Hypothalamus (tissue), 51 donors: ENCODE measurements at regions not wholly inside any gene's neighbourhood (a gene's known extent, or its start where the extent isn't known, plus 50 kb on each side); places are given as distances from the start of the nearest gene placed in this dataset.

Experiments used
- DNase-seq, 51 donors: peaks; one replicate each; lab custom pipeline; 2025; lab: John Stamatoyannopoulos, UW

- no peak for DNase-seq
Observed at GRCh38 chr10:130992802-130993523, 318.6 kb downstream of the TCERG1L start.

- DNase-seq: no peak
Observed at GRCh38 chr10:130993612-130994011, 317.9 kb downstream of the TCERG1L start.

DNA sequence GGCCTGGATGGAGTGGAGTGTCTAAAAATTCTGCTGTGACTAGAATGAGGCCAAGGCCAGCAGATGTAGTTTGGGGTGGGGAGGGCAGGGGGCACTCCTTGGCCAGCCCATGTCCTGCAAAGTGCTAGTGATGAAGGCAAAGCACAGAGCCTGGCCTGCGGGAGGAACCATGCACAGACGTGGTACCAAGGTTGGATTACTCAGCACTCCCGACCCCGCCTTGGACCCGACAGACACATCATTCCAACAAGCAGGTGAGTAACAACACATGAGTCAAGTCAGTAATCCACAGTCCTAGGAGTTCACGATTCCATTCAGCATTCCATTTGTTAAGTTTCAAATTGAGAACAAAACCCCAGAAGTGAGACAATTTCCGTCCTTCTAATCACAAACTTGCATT, 317.3 kb downstream of the TCERG1L start:
- DNase-seq: no peak

DNA sequence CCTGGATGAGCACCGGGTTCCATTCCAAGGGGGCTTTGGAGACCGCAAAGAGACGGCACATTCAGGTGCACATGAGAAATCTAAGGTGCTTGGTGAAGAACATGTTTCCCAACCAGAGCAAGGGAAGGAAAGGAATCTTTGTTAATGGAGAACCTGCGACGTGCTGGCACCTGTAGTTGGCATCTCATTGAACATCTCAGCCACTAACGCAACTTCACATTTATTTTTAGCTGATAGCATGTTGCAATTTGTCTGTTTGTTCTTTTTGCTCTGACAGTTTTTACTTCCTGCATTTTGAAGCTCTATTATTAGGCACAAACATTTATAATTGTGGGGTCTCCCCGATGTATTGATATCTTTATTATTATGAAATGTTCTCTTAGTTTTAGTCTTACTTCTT, 316.7 kb downstream of the TCERG1L start:
- no peak for DNase-seq

DNA sequence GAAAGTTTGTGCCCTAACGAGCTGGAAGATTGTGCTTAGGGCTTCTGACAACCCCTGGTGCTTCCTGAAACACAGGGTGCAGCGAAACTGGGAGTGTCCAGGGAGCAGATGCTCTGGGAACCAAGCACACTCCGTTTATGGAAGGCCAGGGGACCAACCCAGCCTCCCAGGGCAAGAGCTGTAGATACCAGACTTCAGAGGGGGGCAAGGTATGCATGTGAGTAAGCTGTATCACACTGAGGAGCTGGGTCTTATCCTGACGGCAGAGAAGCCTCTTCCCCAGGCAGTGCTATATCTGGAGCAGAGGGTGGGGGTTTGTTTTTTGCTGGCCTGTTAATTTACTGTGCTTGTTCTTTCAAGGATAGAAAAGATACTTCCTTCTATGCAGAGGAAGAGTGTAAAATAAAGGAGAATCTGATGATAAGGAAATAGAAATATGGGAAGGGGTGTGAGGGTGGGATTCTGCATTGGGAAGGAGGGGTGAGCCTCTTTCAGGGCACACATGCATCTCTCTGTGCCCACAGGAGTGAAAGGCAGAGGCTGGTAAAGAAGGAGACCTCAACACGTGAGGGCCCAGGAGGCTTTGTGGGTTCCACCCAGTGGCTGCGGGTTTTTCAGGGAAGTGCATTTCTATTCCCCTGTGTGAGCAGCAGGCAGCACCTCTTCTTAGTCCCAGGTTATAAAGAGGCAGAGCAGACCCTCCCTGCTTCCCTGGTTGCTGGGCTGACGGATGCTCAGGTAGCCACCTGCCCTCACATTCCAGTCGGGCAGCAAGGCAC, 314.1 kb downstream of the TCERG1L start:
- no peak for DNase-seq

GRCh38 chr10:130998046-130998435, 313.5 kb downstream of the TCERG1L start:
- no peak for DNase-seq

DNA sequence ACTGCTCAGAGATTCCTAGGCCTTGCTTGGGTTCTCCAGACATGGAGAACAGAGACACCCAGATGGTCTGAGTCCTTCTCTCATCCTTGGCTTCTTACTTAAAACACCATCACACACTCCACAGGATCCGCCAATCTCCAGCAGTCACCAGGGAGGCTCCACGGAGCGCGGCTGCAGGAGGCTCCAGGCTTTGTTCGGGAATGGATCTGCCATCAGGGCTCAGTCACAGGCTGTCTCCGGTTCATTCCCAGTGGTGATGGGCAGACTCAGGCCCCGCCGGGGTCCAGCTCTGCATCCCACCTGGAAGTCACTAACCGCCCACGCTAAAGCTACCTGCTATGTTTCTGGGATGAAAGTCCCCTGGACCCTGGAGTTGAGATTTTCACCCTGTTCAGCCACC, 312.9 kb downstream of the TCERG1L start:
- DNase-seq: no peak

DNA sequence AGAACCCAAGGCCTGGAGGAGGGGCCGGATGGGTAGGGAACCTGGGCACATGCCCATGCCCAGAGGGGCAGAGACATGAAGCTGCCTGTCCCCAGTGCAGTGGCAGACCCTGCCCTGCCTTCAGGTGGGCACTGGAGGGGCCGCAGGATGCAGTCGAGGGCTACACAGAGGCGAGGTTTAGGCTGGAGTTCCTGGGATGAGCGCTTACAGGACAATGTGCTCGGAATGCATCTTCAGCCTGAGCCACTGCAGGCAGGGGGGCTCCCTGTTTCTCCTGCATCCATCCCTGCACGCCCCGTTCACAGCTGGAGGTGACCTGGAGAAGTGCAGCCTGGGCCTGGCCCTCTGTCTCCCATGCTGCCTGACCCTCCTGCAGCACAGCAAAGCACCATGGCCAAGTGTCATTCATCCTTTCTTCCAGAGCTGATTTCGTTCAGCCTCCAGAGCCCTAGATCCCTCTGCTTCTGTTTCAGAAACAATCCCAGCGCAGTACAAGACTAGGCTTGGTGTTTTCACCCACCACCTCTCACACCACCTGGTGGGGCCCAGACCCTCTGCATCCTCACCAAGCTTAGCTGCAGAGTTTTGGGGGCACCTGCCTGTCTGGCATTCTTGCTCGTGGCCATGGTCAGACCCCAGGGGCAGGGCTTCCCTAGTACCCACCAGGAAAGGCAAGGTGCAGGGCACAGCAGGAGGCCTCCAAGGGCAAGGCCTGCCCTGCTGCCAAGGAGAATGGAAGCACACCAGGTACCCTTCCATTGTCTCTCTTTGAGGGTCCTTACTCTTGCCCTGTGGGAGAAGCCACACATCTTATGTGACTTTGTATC, 311.9 kb downstream of the TCERG1L start:
- no peak for DNase-seq

DNA sequence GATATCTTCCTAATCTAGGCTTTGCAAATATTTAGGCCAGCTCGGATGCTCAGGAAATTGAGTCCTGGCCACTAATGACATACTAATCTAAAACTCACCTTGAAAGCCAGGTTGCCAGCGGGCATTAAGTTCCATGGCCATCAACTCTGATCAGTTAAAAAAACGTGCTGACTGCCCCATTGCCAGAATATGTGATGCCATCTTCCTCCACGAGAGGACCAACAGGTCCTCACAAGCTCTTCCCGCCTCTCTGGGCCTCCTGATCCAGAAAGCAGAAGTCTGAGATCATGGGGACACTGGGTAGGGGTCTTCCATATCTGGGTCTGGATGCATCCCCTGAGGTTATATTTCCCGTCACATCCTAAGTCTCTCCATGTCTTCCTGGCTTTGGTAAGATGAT, 311.3 kb downstream of the TCERG1L start:
- DNase-seq: no peak

GRCh38 chr10:131000743-131001142, 310.8 kb downstream of the TCERG1L start:
- no peak for DNase-seq

GRCh38 chr10:131001438-131001837, 310.1 kb downstream of the TCERG1L start:
- no peak for DNase-seq

GRCh38 chr10:131002031-131002861, 309.3 kb downstream of the TCERG1L start:
- DNase-seq: peak in 4 of 51 donors; percentile 3 to 38 (median 12)

DNA sequence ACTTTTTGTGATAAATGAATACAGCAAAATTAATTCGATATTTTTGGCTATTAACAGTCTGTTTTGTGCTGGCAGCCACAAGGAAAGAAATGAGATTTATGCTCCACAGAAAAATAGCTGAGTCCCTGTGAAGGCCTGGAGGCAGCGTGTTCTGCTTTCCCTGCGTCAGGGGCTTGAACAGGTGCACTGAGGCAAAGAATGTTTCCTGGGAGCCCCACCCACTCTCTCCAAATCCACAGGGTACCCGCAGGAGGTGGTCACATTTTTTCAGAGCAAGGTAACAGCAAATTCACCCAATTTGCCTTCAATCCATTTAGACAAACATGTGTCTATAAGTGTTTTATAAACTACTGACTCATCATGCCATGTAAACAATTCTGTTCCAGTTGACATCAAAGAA, 308.1 kb downstream of the TCERG1L start:
- DNase-seq: no peak

DNA sequence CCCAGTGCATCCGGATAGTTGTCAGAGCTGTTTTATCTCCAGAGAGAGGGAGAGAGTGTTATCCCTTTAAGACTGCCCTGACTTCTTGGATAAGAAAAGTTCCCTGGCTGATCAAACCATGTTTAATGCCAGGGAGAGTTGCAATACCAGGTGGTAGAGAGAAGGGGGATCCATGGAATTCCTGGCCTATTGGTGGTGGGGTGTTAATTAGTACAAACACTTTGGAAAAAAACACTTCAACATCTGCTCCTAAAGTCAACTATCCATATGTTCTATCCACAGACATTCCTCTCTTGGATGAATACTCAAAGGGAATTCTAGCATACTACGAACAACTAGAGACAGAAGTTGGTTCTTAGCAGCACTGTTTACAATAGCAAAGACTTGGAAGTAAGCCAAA, 307.2 kb downstream of the TCERG1L start:
- no peak for DNase-seq

GRCh38 chr10:131006458-131007256, 304.9 kb downstream of the TCERG1L start:
- no peak for DNase-seq

- DNase-seq: no peak
Observed at GRCh38 chr10:131009791-131010190, 301.7 kb downstream of the TCERG1L start.

GRCh38 chr10:131010965-131011575, 300.5 kb downstream of the TCERG1L start:
- no peak for DNase-seq

DNA sequence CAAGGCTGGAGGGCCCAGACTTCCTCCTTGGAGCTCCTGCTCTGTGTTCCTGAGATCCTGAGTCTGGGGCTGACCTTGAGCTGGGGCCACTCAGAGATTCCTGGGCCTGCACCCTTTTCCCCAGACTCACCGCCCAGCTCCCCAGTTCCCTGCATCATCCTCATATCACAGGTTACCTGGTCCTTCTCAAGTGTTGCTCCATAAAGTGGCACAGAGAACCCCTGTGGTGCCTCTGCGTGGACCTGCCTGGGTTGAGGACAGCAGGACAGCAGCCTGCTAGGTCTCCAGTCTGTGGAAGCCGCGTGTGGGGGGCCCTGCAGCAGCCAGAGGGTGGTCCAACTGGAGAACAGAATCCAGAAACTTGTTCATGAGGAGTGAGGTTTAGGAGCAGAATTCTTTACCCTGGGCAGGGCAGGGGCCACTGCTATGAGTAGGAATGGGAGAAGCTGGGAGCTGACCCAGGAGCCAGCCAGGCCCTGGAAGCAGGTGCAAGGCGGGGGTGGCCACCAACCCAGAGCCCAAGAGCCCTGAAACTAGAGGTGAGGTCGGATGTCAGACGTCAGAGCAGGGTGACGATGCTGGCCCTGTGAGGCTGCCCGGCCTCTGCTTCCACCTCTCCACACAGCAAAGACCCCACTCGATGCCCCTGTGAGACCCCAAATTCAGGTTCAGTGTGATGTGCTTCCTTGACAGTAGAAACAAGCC, 299.4 kb downstream of the TCERG1L start:
- DNase-seq: no peak

GRCh38 chr10:131012641-131012985, 298.9 kb downstream of the TCERG1L start:
- DNase-seq: no peak
